Parathyroid adenoma (tissue), 2 donors: ENCODE measurements at regions not wholly inside any gene's neighbourhood (a gene's known extent, or its start where the extent isn't known, plus 50 kb on each side); places are given as distances from the start of the nearest gene placed in this dataset.
"Not testable (repeated sequence)": the region's sequence is repeated elsewhere in the genome, so short reads cannot be mapped to it uniquely, and the experiment has no call there.

ENCODE experiments used
- H2AFZ ChIP-seq: fragments of 300-600 bp; sonication (generic); one replicate; pipeline ENCODE4 v1.7.0; 2017; ENCODE audit warnings: antibody characterized with exemption, mild to moderate bottlenecking
- H3K27ac ChIP-seq: fragments of 300-600 bp; sonication (generic); one replicate; pipeline ENCODE4 v1.7.0; 2017
- H3K27me3 ChIP-seq: fragments of 300-600 bp; sonication (generic); one replicate; pipeline ENCODE4 v1.7.0; 2017; ENCODE audit warnings: low read length; ENCODE audit not compliant: control insufficient read depth, insufficient read depth
- H3K36me3 ChIP-seq: fragments of 300-600 bp; sonication (generic); one replicate; pipeline ENCODE4 v1.7.0; 2017; ENCODE audit warnings: low read length; ENCODE audit not compliant: control insufficient read depth, insufficient read depth
- H3K4me1 ChIP-seq: fragments of 300-600 bp; sonication (generic); one replicate; pipeline ENCODE4 v1.7.0; 2017; ENCODE audit warnings: control low read depth
- H3K4me2 ChIP-seq: fragments of 300-600 bp; sonication (generic); one replicate; pipeline ENCODE4 v1.7.0; 2017; ENCODE audit warnings: low read length
- H3K4me3 ChIP-seq: fragments of 300-600 bp; sonication (generic); one replicate; pipeline ENCODE4 v1.7.0; 2017; ENCODE audit warnings: low read depth, low read length
- H3K79me2 ChIP-seq: fragments of 300-600 bp; sonication (generic); one replicate; pipeline ENCODE4 v1.7.0; 2017; ENCODE audit warnings: control low read depth
- H3K9ac ChIP-seq: fragments of 300-600 bp; sonication (generic); one replicate; pipeline ENCODE4 v1.7.0; 2017; ENCODE audit warnings: mild to moderate bottlenecking
- H3K9me3 ChIP-seq: fragments of 300-600 bp; sonication (generic); one replicate; pipeline ENCODE4 v1.7.0; 2017; ENCODE audit warnings: low read length; ENCODE audit not compliant: control insufficient read depth
- TF ChIP-seq, protein P1 (sequence below): fragments of 300-600 bp; sonication (generic); IDR thresholded peaks from one replicate; pipeline ENCODE4 v1.7.0; 2017; ENCODE audit warnings: antibody characterized with exemption, mild to moderate bottlenecking
- donor health status: primary hyperparathyroidism.

DNA sequence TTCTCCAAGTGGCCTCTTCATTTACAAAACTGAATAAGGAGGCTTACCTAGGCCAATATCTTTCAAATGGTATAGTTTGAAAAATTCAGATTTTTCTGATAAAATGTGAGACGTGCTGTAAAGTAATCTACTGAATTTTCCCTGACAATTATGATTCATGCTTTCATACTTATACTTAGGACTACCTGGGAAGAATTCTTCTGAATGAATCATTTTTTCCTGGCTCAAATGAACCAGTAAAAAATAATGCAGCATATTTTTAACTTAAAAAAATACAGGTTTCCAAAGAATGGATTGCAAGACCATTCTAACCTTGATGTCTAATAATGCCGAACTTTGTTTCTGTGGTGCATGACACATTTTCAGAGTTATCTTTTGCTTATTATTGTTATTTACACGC lies 375.4 kb downstream of the ZNF674 start:
- H2AFZ ChIP-seq, result no peak overlapping the region
- H3K9ac ChIP-seq, result no peak overlapping the region
- H3K27ac ChIP-seq, result no peak overlapping the region
- H3K36me3 ChIP-seq, result no peaks in the 10 kb centered on the region
- no peaks in the 10 kb centered on the region for H3K79me2 ChIP-seq
- no peak overlapping the region for H3K4me3 ChIP-seq
- TF ChIP-seq, protein P1, sequence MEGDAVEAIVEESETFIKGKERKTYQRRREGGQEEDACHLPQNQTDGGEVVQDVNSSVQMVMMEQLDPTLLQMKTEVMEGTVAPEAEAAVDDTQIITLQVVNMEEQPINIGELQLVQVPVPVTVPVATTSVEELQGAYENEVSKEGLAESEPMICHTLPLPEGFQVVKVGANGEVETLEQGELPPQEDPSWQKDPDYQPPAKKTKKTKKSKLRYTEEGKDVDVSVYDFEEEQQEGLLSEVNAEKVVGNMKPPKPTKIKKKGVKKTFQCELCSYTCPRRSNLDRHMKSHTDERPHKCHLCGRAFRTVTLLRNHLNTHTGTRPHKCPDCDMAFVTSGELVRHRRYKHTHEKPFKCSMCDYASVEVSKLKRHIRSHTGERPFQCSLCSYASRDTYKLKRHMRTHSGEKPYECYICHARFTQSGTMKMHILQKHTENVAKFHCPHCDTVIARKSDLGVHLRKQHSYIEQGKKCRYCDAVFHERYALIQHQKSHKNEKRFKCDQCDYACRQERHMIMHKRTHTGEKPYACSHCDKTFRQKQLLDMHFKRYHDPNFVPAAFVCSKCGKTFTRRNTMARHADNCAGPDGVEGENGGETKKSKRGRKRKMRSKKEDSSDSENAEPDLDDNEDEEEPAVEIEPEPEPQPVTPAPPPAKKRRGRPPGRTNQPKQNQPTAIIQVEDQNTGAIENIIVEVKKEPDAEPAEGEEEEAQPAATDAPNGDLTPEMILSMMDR, result no peak
- no peaks in the 10 kb centered on the region for H3K9me3 ChIP-seq
- no peaks in the 10 kb centered on the region for H3K27me3 ChIP-seq
- H3K4me2 ChIP-seq, result no peak overlapping the region
- no peaks in the 10 kb centered on the region for H3K4me1 ChIP-seq

DNA sequence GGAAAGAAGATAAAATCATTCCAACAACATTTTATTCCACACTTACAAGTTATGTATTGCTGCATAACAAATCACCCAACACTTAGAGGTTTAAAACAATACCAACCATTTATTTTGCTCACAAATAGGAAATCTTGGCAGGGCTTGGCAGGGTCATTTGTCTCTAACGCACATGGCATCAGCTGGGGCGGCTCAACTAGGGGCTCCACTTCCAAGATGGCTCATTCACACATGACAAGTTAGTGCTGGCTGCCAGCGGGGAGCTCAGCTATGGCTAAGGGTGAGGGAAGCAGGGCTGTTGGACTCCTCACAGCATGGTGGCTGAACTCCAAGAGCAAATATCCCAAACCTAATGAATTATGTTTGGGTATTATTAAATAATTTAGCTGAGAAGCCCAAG lies 377.0 kb downstream of the ZNF674 start:
- no peak overlapping the region for H2AFZ ChIP-seq
- H3K36me3 ChIP-seq, result no peaks in the 10 kb centered on the region
- H3K9me3 ChIP-seq, result no peaks in the 10 kb centered on the region
- no peak overlapping the region for H3K27ac ChIP-seq
- no peaks in the 10 kb centered on the region for H3K4me1 ChIP-seq
- H3K4me3 ChIP-seq, result no peak overlapping the region
- H3K4me2 ChIP-seq, result no peak overlapping the region
- H3K79me2 ChIP-seq, result no peaks in the 10 kb centered on the region
- TF ChIP-seq, protein P1, result no peak
- no peak overlapping the region for H3K9ac ChIP-seq
- H3K27me3 ChIP-seq, result no peaks in the 10 kb centered on the region

DNA sequence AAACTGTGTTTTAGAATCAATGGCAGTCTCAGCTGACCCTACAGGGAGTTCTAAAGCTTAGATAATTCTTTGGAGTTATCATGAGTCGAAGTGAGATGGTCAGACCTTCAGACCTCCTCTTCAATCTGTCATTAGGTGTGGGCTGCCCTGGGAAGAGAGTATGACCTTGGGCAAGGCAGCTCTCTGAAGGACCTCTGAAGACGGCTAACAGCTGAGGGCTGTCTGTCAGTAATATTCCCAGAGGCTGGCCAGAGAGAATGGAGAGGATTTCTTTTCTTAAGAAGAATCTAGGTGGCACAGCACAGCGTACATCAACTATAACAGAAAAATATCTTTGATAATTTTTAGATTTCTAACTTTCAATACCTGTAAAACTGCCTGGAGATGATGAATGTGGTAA lies 379.4 kb downstream of the ZNF674 start:
- no peak overlapping the region for H3K27ac ChIP-seq
- H3K4me2 ChIP-seq, result no peak overlapping the region
- H3K36me3 ChIP-seq, result no peaks in the 10 kb centered on the region

DNA sequence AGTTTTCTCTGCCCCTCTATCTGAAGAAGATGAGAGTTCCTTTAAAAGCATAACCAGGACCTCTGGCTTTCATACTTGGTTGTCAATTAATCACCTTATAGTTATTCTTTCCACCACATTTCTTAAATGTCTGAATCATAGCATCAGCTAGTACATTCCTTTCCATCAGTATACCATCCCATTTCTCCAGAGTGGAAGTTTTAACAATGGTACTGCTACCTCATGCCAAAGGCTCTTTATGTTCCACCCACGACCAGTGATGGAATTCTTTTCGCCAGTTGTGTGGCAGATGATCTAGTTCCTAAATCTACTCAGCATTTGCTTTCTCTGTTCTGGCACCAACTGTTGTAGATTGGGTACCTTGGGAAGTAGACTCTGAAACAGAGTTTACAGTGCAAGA lies 379.8 kb downstream of the ZNF674 start:
- TF ChIP-seq, protein P1, result no peak
- Histone ChIP-seq H3K27me3 (no peaks in the 10 kb centered on the region), H3K9ac (no peak overlapping the region), H3K79me2 (no peaks in the 10 kb centered on the region), H2AFZ (no peak overlapping the region), H3K36me3 (no peaks in the 10 kb centered on the region), H3K4me3 (no peak overlapping the region), H3K4me2 (no peak overlapping the region), H3K27ac (no peak overlapping the region), H3K4me1 (no peaks in the 10 kb centered on the region), H3K9me3 (no peaks in the 10 kb centered on the region)

More for the DNA sequence above, 379.4 kb downstream of the ZNF674 start:
- H3K9ac ChIP-seq, result no peak overlapping the region
- TF ChIP-seq, protein P1, result no peak
- H3K79me2 ChIP-seq, result no peaks in the 10 kb centered on the region
- H3K27me3 ChIP-seq, result no peaks in the 10 kb centered on the region
- no peak overlapping the region for H2AFZ ChIP-seq
- H3K9me3 ChIP-seq, result no peaks in the 10 kb centered on the region
- H3K4me3 ChIP-seq, result no peak overlapping the region
- no peaks in the 10 kb centered on the region for H3K4me1 ChIP-seq

DNA sequence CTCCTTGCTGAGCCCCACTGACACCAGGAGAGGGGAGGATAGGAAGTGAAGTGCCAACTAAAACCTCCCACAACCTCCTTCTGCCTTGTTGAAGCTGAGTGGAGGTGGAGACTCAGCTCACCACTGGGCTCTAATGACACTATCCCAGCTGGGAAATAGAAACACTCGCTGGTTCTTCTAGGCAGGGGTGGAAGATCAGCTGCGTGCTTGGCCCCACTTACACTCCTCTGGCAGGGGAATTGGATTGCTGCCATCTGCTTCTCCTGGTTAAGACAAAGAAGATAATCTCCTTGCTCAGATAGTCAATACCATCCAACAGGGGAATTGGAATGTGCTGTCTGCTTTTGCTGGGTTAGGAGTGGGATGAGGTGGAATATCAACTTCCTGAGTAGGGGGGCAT lies 392.5 kb downstream of the ZNF674 start:
- no peaks in the 10 kb centered on the region for H3K9me3 ChIP-seq
- no peak overlapping the region for H3K4me3 ChIP-seq
- no peaks in the 10 kb centered on the region for H3K27me3 ChIP-seq
- H3K4me1 ChIP-seq, result no peaks in the 10 kb centered on the region
- H3K4me2 ChIP-seq, result no peak overlapping the region
- H3K9ac ChIP-seq, result no peak overlapping the region
- H2AFZ ChIP-seq, result no peak overlapping the region
- H3K79me2 ChIP-seq, result no peaks in the 10 kb centered on the region
- TF ChIP-seq, protein P1, result no peak
- H3K36me3 ChIP-seq, result no peaks in the 10 kb centered on the region
- H3K27ac ChIP-seq, result no peak overlapping the region

DNA sequence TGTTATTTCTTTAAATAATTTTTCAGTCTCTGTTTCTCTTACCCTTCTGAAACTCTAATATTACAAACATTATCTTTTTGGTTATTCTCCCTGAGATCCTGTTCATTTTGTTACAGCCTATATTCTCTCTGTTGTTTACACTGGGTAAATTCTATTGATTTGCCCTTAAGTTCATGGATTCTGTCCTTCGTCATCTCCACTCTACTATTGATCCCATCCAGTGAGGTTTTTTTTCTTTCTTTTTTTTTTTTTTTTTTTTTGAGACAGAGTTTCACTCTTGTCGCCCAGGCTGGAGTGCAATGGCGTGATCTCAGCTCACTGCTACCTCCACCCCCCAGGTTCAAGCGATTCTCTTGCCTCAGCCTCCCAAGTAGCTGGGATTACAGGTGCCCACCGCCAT lies 393.9 kb downstream of the ZNF674 start:
- not testable (repeated sequence) for H3K36me3 ChIP-seq

More for the DNA sequence above, 393.9 kb downstream of the ZNF674 start:
- H3K9me3 ChIP-seq, H2AFZ ChIP-seq, H3K4me3 ChIP-seq, H3K4me2 ChIP-seq, H3K9ac ChIP-seq, H3K4me1 ChIP-seq, H3K27ac ChIP-seq, H3K27me3 ChIP-seq, H3K79me2 ChIP-seq: not testable (repeated sequence)
